K562 (cell line): ENCODE measurements at regions not wholly inside any gene's neighbourhood (a gene's known extent, or its start where the extent isn't known, plus 50 kb on each side); places are given as distances from the start of the nearest gene placed in this dataset.

ENCODE experiments used
- ATAC-seq: fragments of 200-7000 bp; cut with Tn5 transposase; 3 replicates; pipeline ENCODE4 v1.9.1; 2020; ENCODE audit warnings: moderate library complexity
- BruUV-seq: library from RNA; stranded (reverse); fragments of 400-500 nt; replicated peaks from 2 replicates; lab custom pipeline; 2021; lab: Mats Ljungman, UMichigan
- CTCF ChIA-PET: fragments of 300-600 bp; formaldehyde crosslinking; extraction: SDS; loops from one replicate; lab custom pipeline; 2021; ENCODE audit warnings: low intra/inter-chr PET ratio; lab: Yijun Ruan, JAX
- POLR2A ChIA-PET: fragments of 300-600, 350-650 bp; sonication (Branson Sonifier 250); formaldehyde crosslinking; extraction: SDS; loops from one replicate; lab custom pipeline; 2021; ENCODE audit warnings: antibody characterized with exemption, inconsistent platforms; lab: Yijun Ruan, JAX
- DNase-seq, 4 experiments: peaks; one replicate each; pipeline versions ENCODE4 v3.0.0 to v3.0.0-alpha.2; 2011 to 2018; ENCODE audit warnings: low spot score in 3 of 4, mixed read lengths in 3 of 4; ENCODE audit errors: extremely low read depth in 1 of 4
- FAIRE-seq: peaks from 2 replicates; lab custom pipeline; 2011; peaks lifted over from hg19 to GRCh38; lab: Jason Lieb, UNC
- H2AFZ ChIP-seq: 2 replicates; pipeline ENCODE4 v1.6.0; 2011; ENCODE audit warnings: low read depth, low read length, control low read depth, inconsistent platforms
- H3K27ac ChIP-seq: fragments of 200-600 bp; 3 replicates; pipeline ENCODE4 v1.8.0; 2011; ENCODE audit warnings: low read depth, mild to moderate bottlenecking, control low read depth, inconsistent platforms, low read length, moderate library complexity, mixed read lengths; ENCODE audit errors: extremely low read depth
- H3K27me3 ChIP-seq, 2 experiments: fragments of 300-600 bp in 1 of 2; 2 replicates in 1 of 2; 3 replicates in 1 of 2; pipeline versions ENCODE4 v1.6.0 to v1.8.0; 2011; ENCODE audit warnings: inconsistent platforms in 2 of 2, low read length in 2 of 2, mild to moderate bottlenecking in 1 of 2, mixed read lengths in 1 of 2, moderate library complexity in 1 of 2; ENCODE audit not compliant: control insufficient read depth in 2 of 2, insufficient read depth in 2 of 2
- H3K36me3 ChIP-seq: fragments of 300-600 bp; 3 replicates; pipeline ENCODE4 v1.8.0; 2011; ENCODE audit warnings: mild to moderate bottlenecking, low read length, inconsistent platforms; ENCODE audit not compliant: control insufficient read depth, insufficient read depth
- H3K4me1 ChIP-seq, 2 experiments: fragments of 200-600 bp in 1 of 2; replicated peaks in 1 of 2; 2 replicates in 1 of 2; 3 replicates in 1 of 2; pipeline versions ENCODE4 v1.5.1 to v1.8.0; 2011; ENCODE audit warnings: inconsistent platforms in 2 of 2, low read length in 2 of 2, mild to moderate bottlenecking in 1 of 2, mixed read lengths in 1 of 2, moderate library complexity in 1 of 2; ENCODE audit not compliant: control insufficient read depth in 2 of 2, insufficient read depth in 2 of 2
- H3K4me2 ChIP-seq: 2 replicates; pipeline ENCODE4 v1.6.1; 2011; ENCODE audit warnings: low read length, control low read depth, inconsistent platforms, mixed read lengths; ENCODE audit not compliant: insufficient read depth
- H3K4me3 ChIP-seq: fragments of 200-600 bp; sonication (generic), shearing (Covaris generic); 2 replicates; pipeline ENCODE4 v1.5.1; 2016; ENCODE audit warnings: control low read depth, inconsistent platforms
- H3K79me2 ChIP-seq: fragments of 200-600 bp; 3 replicates; pipeline ENCODE4 v1.8.0; 2011; ENCODE audit warnings: low read length, inconsistent platforms; ENCODE audit not compliant: control insufficient read depth, insufficient read depth
- H3K9ac ChIP-seq, 2 experiments: 2 replicates each; pipeline versions ENCODE4 v1.6.0 to v1.6.1; 2011; ENCODE audit warnings: low read depth in 2 of 2, low read length in 2 of 2, control low read depth in 1 of 2, inconsistent platforms in 1 of 2, mild to moderate bottlenecking in 1 of 2, mixed read lengths in 1 of 2; ENCODE audit not compliant: insufficient read depth in 1 of 2
- H3K9me1 ChIP-seq: one replicate; pipeline ENCODE4 v1.6.0; 2011; ENCODE audit warnings: inconsistent platforms, mild to moderate bottlenecking, low read length, moderate library complexity; ENCODE audit not compliant: control insufficient read depth, insufficient read depth
- H3K9me3 ChIP-seq: replicated peaks from 2 replicates; pipeline ENCODE4 v1.5.1; 2011; ENCODE audit warnings: low read depth, low read length, inconsistent platforms; ENCODE audit not compliant: control insufficient read depth, insufficient read depth
- H4K20me1 ChIP-seq: replicated peaks from 2 replicates; pipeline ENCODE4 v1.6.1; 2011; ENCODE audit warnings: low read length, inconsistent platforms, mixed read lengths; ENCODE audit not compliant: control insufficient read depth, insufficient read depth
- HOXB6 ChIP-seq: fragments of 250-450 bp; sonication (Bioruptor Pico); IDR thresholded peaks from 2 replicates; pipeline ENCODE4 v1.5.1; 2022; ENCODE audit warnings: mild to moderate bottlenecking, borderline replicate concordance
- MAFK ChIP-seq: IDR thresholded peaks from 2 replicates; pipeline ENCODE4 v1.6.1; 2011; ENCODE audit warnings: low read length, improper control_type of control experiment
- RAD21 ChIP-seq, 2 experiments: fragments of 250-450 bp in 1 of 2; fragments of 450-650 bp in 1 of 2; sonication (Bioruptor Pico) in 1 of 2; formaldehyde crosslinking in 1 of 2; IDR thresholded peaks in 1 of 2; conservative IDR thresholded peaks in 1 of 2; 2 replicates each; pipeline versions ENCODE4 v1.4.0 to v1.8.0; 2020 to 2022; ENCODE audit warnings: mild to moderate bottlenecking in 2 of 2, moderate library complexity in 1 of 2
- in situ Hi-C: fragments of 300-500 bp; cut with MboI; formaldehyde crosslinking; loops from 4 replicates; pipeline ENCODE4 v1.15.0; 2018; ENCODE audit warnings: inconsistent platforms, mixed read lengths
- intact Hi-C: fragments of 100-400 bp; cut with micrococcal nuclease; formaldehyde crosslinking; loops from 2 replicates; pipeline ENCODE4 v1.14.2; 2022
- TF ChIP-seq, protein P1 (sequence below), 3 experiments: IDR thresholded peaks in 2 of 3; conservative IDR thresholded peaks in 1 of 3; 2 replicates each; pipeline ENCODE4 v1.5.1; 2011 to 2012; ENCODE audit warnings: low read length in 3 of 3, mild to moderate bottlenecking in 3 of 3, control low read depth in 2 of 3, improper control_type of control experiment in 1 of 3, inconsistent platforms in 1 of 3, low read depth in 1 of 3, mixed read lengths in 1 of 3, moderate library complexity in 1 of 3; ENCODE audit not compliant: insufficient read depth in 2 of 3

DNA sequence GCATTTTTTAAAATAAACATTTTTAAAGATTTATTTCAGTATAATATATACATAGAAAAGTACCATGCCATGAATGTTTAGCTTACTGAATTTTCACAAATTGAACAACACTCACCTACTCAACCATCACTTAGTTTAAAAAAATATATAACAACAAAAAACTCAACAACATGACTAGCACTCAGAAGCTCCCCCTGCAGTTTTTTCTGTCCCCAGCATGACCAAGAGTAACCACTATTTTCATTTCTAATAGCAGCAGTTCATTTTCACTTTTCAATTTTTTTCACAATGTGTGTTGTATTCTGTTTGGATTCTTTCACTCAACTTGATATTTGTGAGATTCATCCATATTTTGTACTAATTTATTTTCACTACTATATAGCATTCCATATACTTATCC, 162.3 kb upstream of the POGK start:
- ChIA-PET CTCF (interaction anchor here (0.6 kb wide), 1 partner anchor 238 kb away, joined by 3 read pairs; no protein-coding TSS in a partner anchor), POLR2A (interaction anchor here (0.7 kb wide), 2 partner anchors 12 to 25 kb away, joined by 3 read pairs; no protein-coding TSS in a partner anchor)
- Histone ChIP-seq H3K27me3 (no peaks in the 10 kb centered on the region), H3K9me3 (no peaks in the 10 kb centered on the region), H3K36me3 (no peaks in the 10 kb centered on the region), H3K79me2 (no peaks in the 10 kb centered on the region), H3K4me3 (no peak overlapping the region), H3K4me2 (no peak overlapping the region), H3K9me1 (no peaks in the 10 kb centered on the region), H3K9ac (no peak overlapping the region), H3K27ac (no peak overlapping the region), H4K20me1 (no peaks in the 10 kb centered on the region), H3K4me1 (peaks cover 5 to 17% of the 10 kb centered on the region in 2 experiments), H2AFZ (no peak overlapping the region)
- intact Hi-C loops (loop anchor here (5.0 kb wide), 1 partner anchor 55 kb away; no protein-coding TSS in a partner anchor), in situ Hi-C loops (no loop called here)
- ATAC-seq (peak; percentile 59; the same call in 1 of the 3 replicates), DNase-seq (peak in 2 of 4 experiments; percentile 24), FAIRE-seq (no peak)
- no TSS peak for BruUV-seq
- TF ChIP-seq RAD21 (CRISPR knock-in tag; conservative IDR thresholded peaks at IDR 0.05 in 1 of 2, IDR thresholded peaks at IDR 0.05 in 1 of 2): peak; percentile 10 to 34; a peak in 1 of 4 replicates
- TF ChIP-seq MAFK: no peak
- no peak for TF ChIP-seq HOXB6 (CRISPR knock-in tag)
- TF ChIP-seq, protein P1, sequence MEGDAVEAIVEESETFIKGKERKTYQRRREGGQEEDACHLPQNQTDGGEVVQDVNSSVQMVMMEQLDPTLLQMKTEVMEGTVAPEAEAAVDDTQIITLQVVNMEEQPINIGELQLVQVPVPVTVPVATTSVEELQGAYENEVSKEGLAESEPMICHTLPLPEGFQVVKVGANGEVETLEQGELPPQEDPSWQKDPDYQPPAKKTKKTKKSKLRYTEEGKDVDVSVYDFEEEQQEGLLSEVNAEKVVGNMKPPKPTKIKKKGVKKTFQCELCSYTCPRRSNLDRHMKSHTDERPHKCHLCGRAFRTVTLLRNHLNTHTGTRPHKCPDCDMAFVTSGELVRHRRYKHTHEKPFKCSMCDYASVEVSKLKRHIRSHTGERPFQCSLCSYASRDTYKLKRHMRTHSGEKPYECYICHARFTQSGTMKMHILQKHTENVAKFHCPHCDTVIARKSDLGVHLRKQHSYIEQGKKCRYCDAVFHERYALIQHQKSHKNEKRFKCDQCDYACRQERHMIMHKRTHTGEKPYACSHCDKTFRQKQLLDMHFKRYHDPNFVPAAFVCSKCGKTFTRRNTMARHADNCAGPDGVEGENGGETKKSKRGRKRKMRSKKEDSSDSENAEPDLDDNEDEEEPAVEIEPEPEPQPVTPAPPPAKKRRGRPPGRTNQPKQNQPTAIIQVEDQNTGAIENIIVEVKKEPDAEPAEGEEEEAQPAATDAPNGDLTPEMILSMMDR (IDR thresholded peaks at IDR 0.05 in 2 of 3, conservative IDR thresholded peaks at IDR 0.05 in 1 of 3; ENCODE audit: insufficient read depth in 2 of 3, low read depth in 1 of 3, low read length in 3 of 3): peak; percentile 24 to 53 (median 25); a peak in 3 of 6 replicates
